GM08714 (cell line): ENCODE measurements at regions not wholly inside any gene's neighbourhood (a gene's known extent, or its start where the extent isn't known, plus 50 kb on each side); places are given as distances from the start of the nearest gene placed in this dataset.

ENCODE experiments used
- H3K4me3 ChIP-seq: fragments of 200-500 bp; sonication (Bioruptor generic); 2 replicates; pipeline ENCODE4 v1.5.1; 2014; ENCODE audit warnings: mild to moderate bottlenecking, low read length, inconsistent platforms
- ZNF274 ChIP-seq: IDR thresholded peaks from 2 replicates; pipeline ENCODE4 v1.6.1; 2012; ENCODE audit warnings: mild to moderate bottlenecking, low read depth, low read length

DNA sequence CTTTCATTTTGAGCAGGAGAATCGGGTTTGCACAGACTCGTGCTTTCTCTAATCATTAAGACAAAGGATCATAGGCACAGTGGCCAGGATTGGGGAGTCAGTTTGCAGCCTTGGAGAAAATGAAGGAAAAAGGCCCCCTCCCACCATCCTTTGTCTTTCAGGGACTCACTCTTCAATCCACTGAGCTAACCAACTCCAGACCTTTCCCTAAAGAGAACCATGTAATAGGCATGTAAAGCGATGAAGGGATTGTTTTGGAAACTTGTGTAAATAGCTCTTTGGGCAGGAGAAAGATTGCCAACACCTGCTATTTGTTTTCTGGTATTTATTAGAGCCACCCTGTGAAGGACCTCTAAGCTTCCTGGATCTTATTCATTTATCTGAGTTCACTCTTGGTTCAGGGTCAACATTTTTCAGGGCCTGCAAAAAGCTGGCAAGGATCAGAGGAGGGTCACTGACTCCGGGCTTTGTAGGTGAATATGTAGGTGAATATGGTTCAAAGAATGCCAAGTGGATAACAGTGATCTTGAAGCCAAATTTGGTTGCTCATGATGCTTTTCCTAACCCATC is 192.6 kb upstream of the FGGY start:
- TF ChIP-seq ZNF274, result no peak
- no peak overlapping the region for H3K4me3 ChIP-seq

GRCh38 chr1:59105548-59106507 is 191.1 kb upstream of the FGGY start:
- no peak for TF ChIP-seq ZNF274
- no peak overlapping the region for H3K4me3 ChIP-seq

DNA sequence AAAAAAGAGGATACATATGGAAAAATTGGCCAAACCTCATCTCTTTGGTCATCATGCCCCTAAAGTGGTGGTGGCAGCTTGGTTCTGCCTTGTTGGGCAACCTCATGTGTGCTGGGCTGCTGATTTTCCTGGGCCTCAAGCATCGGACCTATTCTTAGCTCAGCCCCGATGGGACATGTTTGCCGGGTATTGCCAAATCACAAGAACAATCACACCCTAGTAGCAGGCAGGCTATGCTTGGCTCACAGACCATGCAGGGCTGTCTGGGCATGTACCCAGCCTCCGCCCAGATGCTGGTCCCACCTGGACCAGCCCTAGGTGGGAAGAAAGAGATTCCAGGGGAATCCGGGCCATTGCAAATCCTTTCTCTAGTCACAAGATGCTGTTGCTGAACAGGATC is 189.4 kb upstream of the FGGY start:
- TF ChIP-seq ZNF274, result no peak
- H3K4me3 ChIP-seq, result no peak overlapping the region

- TF ChIP-seq ZNF274, result no peak
- H3K4me3 ChIP-seq, result no peak overlapping the region
These were observed 189.0 kb upstream of the FGGY start for GRCh38 chr1:59107916-59108315.

- no peak for TF ChIP-seq ZNF274
- no peak overlapping the region for H3K4me3 ChIP-seq
These were observed 188.2 kb upstream of the FGGY start for GRCh38 chr1:59108481-59109317.

- no peak overlapping the region for H3K4me3 ChIP-seq
- TF ChIP-seq ZNF274, result no peak
These were observed 186.6 kb upstream of the FGGY start for GRCh38 chr1:59110271-59110670.

DNA sequence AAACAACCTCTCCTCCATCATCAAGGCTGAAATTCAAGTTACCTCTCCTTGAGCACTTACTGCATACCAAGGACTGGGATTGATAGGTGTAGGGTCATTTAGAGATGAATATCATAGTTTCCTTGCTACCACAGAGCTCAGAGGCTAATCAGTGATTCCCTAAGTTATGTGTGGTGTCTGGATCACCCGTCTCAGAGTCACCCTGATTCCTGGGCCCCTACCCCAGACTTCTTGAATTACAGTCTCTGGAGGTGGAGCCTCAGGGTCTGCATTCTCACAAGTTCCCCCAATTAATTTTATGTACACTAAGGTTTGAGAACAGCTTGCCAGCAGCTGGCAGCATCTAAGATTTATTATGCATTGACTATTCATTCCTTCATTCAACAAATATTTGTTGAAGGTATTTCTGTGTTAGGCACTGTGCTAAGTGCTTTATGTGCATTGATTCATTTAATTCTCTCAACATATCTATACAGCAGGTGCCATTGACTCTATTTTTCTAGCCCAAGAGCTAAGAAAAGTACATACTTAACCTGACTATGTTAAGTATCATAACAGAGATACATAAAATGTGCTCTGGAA is 182.9 kb upstream of the FGGY start:
- no peak overlapping the region for H3K4me3 ChIP-seq
- TF ChIP-seq ZNF274, result no peak

DNA sequence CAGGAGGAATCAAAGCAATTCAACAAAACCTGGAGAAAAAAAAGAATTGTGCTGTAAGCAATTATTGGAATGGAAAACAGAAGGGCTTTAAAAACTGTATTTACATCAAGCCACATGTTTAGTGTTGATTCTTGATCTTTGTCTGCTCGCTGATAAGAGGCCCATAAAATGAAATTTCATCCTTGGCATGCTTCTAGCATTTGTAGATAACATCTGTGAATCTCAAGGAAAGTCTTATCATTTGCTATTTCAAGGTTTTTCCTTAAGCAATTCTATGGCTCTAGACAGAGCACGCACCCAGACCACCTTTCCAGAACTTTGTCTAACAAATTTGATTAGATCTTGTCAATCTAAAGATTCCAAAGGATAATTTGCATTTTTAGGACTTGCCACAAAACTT is 181.0 kb upstream of the FGGY start:
- no peak for TF ChIP-seq ZNF274
- no peak overlapping the region for H3K4me3 ChIP-seq

DNA sequence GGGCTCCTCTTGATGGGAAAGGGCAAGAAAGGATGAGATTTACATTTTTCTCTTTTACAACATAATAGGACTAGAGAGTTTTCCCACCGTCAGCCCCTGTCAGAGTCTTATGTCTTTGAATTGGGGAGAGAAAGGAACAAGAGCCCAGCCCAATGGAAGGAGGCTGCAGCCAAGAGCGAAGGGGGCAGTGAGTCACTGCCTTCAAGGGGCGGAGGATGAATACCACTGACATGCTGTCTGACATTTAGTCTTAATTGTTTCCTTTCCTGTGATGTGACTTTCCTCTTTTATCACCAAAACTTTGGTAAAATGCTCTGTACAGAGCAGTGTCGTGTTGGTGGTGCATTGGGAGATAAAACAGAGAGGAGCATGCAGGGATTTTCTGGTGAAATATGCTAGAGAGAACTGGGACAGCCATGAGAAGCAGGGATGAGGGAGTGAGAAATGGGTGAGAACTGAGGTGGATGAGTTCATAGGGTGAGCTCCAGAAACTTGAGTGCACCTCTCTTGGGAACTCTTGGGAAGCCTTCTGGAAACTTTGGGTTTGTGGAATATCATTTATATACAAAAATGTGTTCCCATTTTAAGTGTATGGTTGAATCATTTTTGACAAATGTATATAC is 179.9 kb upstream of the FGGY start:
- TF ChIP-seq ZNF274, result no peak

DNA sequence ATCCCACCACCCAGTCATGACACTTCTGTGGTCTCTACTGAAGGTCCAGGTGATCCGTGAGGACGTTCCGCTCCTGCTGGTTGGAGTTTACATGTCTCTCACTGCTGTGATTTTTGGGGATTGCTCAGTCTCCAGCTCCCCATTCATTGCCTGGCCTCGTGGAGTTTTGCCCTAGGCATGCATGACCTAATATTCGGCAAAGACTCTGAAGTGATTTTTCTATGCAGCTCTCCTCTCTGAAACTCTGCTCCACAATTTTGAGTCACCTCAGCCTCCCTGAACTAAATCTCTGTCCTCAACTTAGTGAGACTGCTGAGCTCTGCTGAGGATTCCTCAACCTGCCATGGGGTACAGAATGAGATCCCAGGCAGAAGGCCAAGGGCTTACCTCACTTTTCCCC is 174.4 kb upstream of the FGGY start:
- H3K4me3 ChIP-seq, result no peak overlapping the region
- no peak for TF ChIP-seq ZNF274

More for the DNA sequence above, 179.9 kb upstream of the FGGY start:
- H3K4me3 ChIP-seq, result no peak overlapping the region

- H3K4me3 ChIP-seq, result no peak overlapping the region
- no peak for TF ChIP-seq ZNF274
These were observed 173.7 kb upstream of the FGGY start for GRCh38 chr1:59123081-59123681.

GRCh38 chr1:59124166-59124565 is 172.7 kb upstream of the FGGY start:
- TF ChIP-seq ZNF274, result no peak
- H3K4me3 ChIP-seq, result no peak overlapping the region

- no peak for TF ChIP-seq ZNF274
- no peak overlapping the region for H3K4me3 ChIP-seq
These were observed 171.7 kb upstream of the FGGY start for GRCh38 chr1:59125154-59125553.
